Suprapubic skin (tissue), 4 donors: ENCODE measurements at regions not wholly inside any gene's neighbourhood (a gene's known extent, or its start where the extent isn't known, plus 50 kb on each side); places are given as distances from the start of the nearest gene placed in this dataset.

ENCODE experiments used
- EP300 ChIP-seq: sonication (generic); formaldehyde crosslinking; IDR thresholded peaks from one replicate; pipeline ENCODE4 v1.6.1; 2017; ENCODE audit warnings: antibody characterized with exemption
- POLR2A ChIP-seq, 2 donors: fragments of 450-650 bp; IDR thresholded peaks; one replicate each; pipeline ENCODE4 v1.6.1; 2017; ENCODE audit warnings: antibody characterized with exemption in 2 of 2, mild to moderate bottlenecking in 2 of 2, moderate library complexity in 2 of 2
- POLR2AphosphoS5 ChIP-seq, 3 donors: sonication (generic); formaldehyde crosslinking; IDR thresholded peaks; one replicate each; pipeline ENCODE4 v1.6.1; 2017; ENCODE audit warnings: antibody characterized with exemption in 3 of 3
- TF ChIP-seq, protein P1 (sequence below), 2 donors: fragments of 200-600 bp in 1 of 2; fragments of 450-650 bp in 1 of 2; sonication (generic) in 1 of 2; IDR thresholded peaks; one replicate each; pipeline ENCODE4 v1.5.1; 2016 to 2019; ENCODE audit warnings: antibody characterized with exemption in 2 of 2, mild to moderate bottlenecking in 1 of 2, moderate library complexity in 1 of 2

DNA sequence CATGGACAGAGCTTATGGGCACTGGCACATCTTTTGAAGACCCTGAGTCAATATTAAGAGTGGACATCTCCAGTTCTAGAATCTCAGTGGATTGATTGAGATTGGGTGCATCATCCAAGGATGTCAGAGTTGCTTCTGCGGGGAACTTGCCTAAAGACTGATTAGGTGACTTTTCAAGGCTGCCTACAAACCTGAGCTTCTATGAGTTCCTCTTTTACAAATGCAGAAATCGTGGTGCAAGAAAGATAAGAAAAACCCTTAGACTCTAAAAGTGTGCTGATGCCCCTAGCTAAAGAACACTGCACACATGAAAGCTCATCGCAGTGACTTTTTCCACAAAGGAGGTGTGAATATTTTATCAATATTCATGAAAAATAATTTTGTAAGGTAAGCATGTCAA is 86.8 kb upstream of the NEDD4L start:
- TF ChIP-seq, protein P1, sequence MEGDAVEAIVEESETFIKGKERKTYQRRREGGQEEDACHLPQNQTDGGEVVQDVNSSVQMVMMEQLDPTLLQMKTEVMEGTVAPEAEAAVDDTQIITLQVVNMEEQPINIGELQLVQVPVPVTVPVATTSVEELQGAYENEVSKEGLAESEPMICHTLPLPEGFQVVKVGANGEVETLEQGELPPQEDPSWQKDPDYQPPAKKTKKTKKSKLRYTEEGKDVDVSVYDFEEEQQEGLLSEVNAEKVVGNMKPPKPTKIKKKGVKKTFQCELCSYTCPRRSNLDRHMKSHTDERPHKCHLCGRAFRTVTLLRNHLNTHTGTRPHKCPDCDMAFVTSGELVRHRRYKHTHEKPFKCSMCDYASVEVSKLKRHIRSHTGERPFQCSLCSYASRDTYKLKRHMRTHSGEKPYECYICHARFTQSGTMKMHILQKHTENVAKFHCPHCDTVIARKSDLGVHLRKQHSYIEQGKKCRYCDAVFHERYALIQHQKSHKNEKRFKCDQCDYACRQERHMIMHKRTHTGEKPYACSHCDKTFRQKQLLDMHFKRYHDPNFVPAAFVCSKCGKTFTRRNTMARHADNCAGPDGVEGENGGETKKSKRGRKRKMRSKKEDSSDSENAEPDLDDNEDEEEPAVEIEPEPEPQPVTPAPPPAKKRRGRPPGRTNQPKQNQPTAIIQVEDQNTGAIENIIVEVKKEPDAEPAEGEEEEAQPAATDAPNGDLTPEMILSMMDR (IDR thresholded peaks at IDR 0.05): no peak
- TF ChIP-seq POLR2A (IDR thresholded peaks at IDR 0.05) (no peak), EP300 (no peak), POLR2AphosphoS5 (IDR thresholded peaks at IDR 0.05) (no peak)
